ENCODE measurements at regions not wholly inside any gene's neighbourhood (a gene's known extent, or its start where the extent isn't known, plus 50 kb on each side); places are given as distances from the start of the nearest gene placed in this dataset.

GRCh38 chr22:19582033-19582693 lies 58.0 kb upstream of the CLDN5 start:
- Mint-ChIP-seq H3K4me3 (no peak overlapping the region), H3K9me3 (no peaks in the 10 kb centered on the region), H3K27ac (no peak overlapping the region), H3K4me1 (peaks cover 6 to 12% of the 10 kb centered on the region in 2 experiments), H3K27me3 (ENCODE audit: low read depth) (peaks cover 4% of the 10 kb centered on the region), H3K36me3 (ENCODE audit: insufficient read depth in 1 of 3, low read depth in 3 of 3) (no peaks in the 10 kb centered on the region)
- no peak for TF ChIP-seq CTCF (conservative IDR thresholded peaks at IDR 0.05)
- no peak for DNase-seq
- no peak overlapping the region for H2BK20ac ChIP-seq (ENCODE audit: low read depth, low read length, poor library complexity, severe bottlenecking)
- no peak overlapping the region for H2BK120ac ChIP-seq (ENCODE audit: low read depth, low read length, poor library complexity, severe bottlenecking)
- no peak overlapping the region for H4K8ac ChIP-seq (replicated peaks; ENCODE audit: insufficient read length, low read depth, low read length)
- no peak overlapping the region for H2AFZ ChIP-seq (ENCODE audit: low read length)
- H3K18ac ChIP-seq (ENCODE audit: insufficient read length, low read depth, low read length), result no peak overlapping the region
- WGBS (ENCODE audit: extremely low coverage, insufficient read length, low lambda C conversion rate), result no CpG with 5 or more reads among the region's 17 CpGs
- H3K9me3 ChIP-seq (ENCODE audit: control insufficient read depth, low read depth, low read length), result no peaks in the 10 kb centered on the region
- no peak overlapping the region for H2AK5ac ChIP-seq (ENCODE audit: insufficient read length, low read length)
- no peak overlapping the region for H3K23ac ChIP-seq (ENCODE audit: insufficient read length, low read depth, low read length)
- H3K9ac ChIP-seq (ENCODE audit: extremely low read depth, insufficient read length, low read length), result no peak overlapping the region
- no peak overlapping the region for H3K27ac ChIP-seq (ENCODE audit: insufficient read length, low read depth, low read length)
- H3K23me2 ChIP-seq (ENCODE audit: insufficient read length, low read depth, low read length, poor library complexity, severe bottlenecking), result no peaks in the 10 kb centered on the region
- H2BK12ac ChIP-seq (ENCODE audit: insufficient read length, low read depth, low read length), result no peak overlapping the region
- H4K5ac ChIP-seq (ENCODE audit: insufficient read length, low read depth, low read length), result no peak overlapping the region
- H3K56ac ChIP-seq (ENCODE audit: insufficient read length, low read depth, low read length), result no peak overlapping the region
- H2BK5ac ChIP-seq (ENCODE audit: insufficient read length, low read length), result no peak overlapping the region
- no peaks in the 10 kb centered on the region; the same call in 1 of the 2 replicates for H3K4me1 ChIP-seq (ENCODE audit: insufficient read depth, low read length)
- H3K14ac ChIP-seq (ENCODE audit: insufficient read depth, low read length), result no peak overlapping the region
- H3K79me2 ChIP-seq (ENCODE audit: insufficient read depth, low read length), result no peaks in the 10 kb centered on the region
- no peaks in the 10 kb centered on the region for H3K27me3 ChIP-seq (ENCODE audit: insufficient read depth, low read length)
- no peak overlapping the region for H3K4me2 ChIP-seq (ENCODE audit: insufficient read depth, insufficient read length, low read length)
- no peaks in the 10 kb centered on the region for H3K79me1 ChIP-seq (ENCODE audit: insufficient read depth, low read depth, low read length, poor library complexity, severe bottlenecking)
- H3K4ac ChIP-seq (ENCODE audit: low read depth, low read length), result no peak overlapping the region
- no peak overlapping the region for H3T11ph ChIP-seq (ENCODE audit: low read length)
- H2BK15ac ChIP-seq (ENCODE audit: low read depth, low read length), result no peak overlapping the region
- H4K20me1 ChIP-seq (ENCODE audit: control insufficient read depth, insufficient read depth, insufficient read length), result no peaks in the 10 kb centered on the region
- H4K91ac ChIP-seq (ENCODE audit: insufficient read length, low read depth, low read length), result no peak overlapping the region

All from H9 (cell line).